K562 (cell line): ENCODE measurements at regions not wholly inside any gene's neighbourhood (a gene's known extent, or its start where the extent isn't known, plus 50 kb on each side); places are given as distances from the start of the nearest gene placed in this dataset.

Source experiments
- ATAC-seq: fragments of 200-7000 bp; cut with Tn5 transposase; 3 replicates; pipeline ENCODE4 v1.9.1; 2020; ENCODE audit warnings: moderate library complexity
- BruUV-seq: library from RNA; stranded (reverse); fragments of 400-500 nt; replicated peaks from 2 replicates; lab custom pipeline; 2021; lab: Mats Ljungman, UMichigan
- CTCF ChIA-PET: fragments of 300-600 bp; formaldehyde crosslinking; extraction: SDS; loops from one replicate; lab custom pipeline; 2021; ENCODE audit warnings: low intra/inter-chr PET ratio; lab: Yijun Ruan, JAX
- POLR2A ChIA-PET: fragments of 300-600, 350-650 bp; sonication (Branson Sonifier 250); formaldehyde crosslinking; extraction: SDS; loops from one replicate; lab custom pipeline; 2021; ENCODE audit warnings: antibody characterized with exemption, inconsistent platforms; lab: Yijun Ruan, JAX
- DNase-seq, 4 experiments: peaks; one replicate each; pipeline versions ENCODE4 v3.0.0 to v3.0.0-alpha.2; 2011 to 2018; ENCODE audit warnings: low spot score in 3 of 4, mixed read lengths in 3 of 4; ENCODE audit errors: extremely low read depth in 1 of 4
- FAIRE-seq: peaks from 2 replicates; lab custom pipeline; 2011; peaks lifted over from hg19 to GRCh38; lab: Jason Lieb, UNC
- H2AFZ ChIP-seq: 2 replicates; pipeline ENCODE4 v1.6.0; 2011; ENCODE audit warnings: low read depth, low read length, control low read depth, inconsistent platforms
- H3K27ac ChIP-seq: fragments of 200-600 bp; 3 replicates; pipeline ENCODE4 v1.8.0; 2011; ENCODE audit warnings: low read depth, mild to moderate bottlenecking, control low read depth, inconsistent platforms, low read length, moderate library complexity, mixed read lengths; ENCODE audit errors: extremely low read depth
- H3K27me3 ChIP-seq, 2 experiments: fragments of 300-600 bp in 1 of 2; 2 replicates in 1 of 2; 3 replicates in 1 of 2; pipeline versions ENCODE4 v1.6.0 to v1.8.0; 2011; ENCODE audit warnings: inconsistent platforms in 2 of 2, low read length in 2 of 2, mild to moderate bottlenecking in 1 of 2, mixed read lengths in 1 of 2, moderate library complexity in 1 of 2; ENCODE audit not compliant: control insufficient read depth in 2 of 2, insufficient read depth in 2 of 2
- H3K36me3 ChIP-seq: fragments of 300-600 bp; 3 replicates; pipeline ENCODE4 v1.8.0; 2011; ENCODE audit warnings: mild to moderate bottlenecking, low read length, inconsistent platforms; ENCODE audit not compliant: control insufficient read depth, insufficient read depth
- H3K4me1 ChIP-seq, 2 experiments: fragments of 200-600 bp in 1 of 2; replicated peaks in 1 of 2; 2 replicates in 1 of 2; 3 replicates in 1 of 2; pipeline versions ENCODE4 v1.5.1 to v1.8.0; 2011; ENCODE audit warnings: inconsistent platforms in 2 of 2, low read length in 2 of 2, mild to moderate bottlenecking in 1 of 2, mixed read lengths in 1 of 2, moderate library complexity in 1 of 2; ENCODE audit not compliant: control insufficient read depth in 2 of 2, insufficient read depth in 2 of 2
- H3K4me2 ChIP-seq: 2 replicates; pipeline ENCODE4 v1.6.1; 2011; ENCODE audit warnings: low read length, control low read depth, inconsistent platforms, mixed read lengths; ENCODE audit not compliant: insufficient read depth
- H3K4me3 ChIP-seq: fragments of 200-600 bp; sonication (generic), shearing (Covaris generic); 2 replicates; pipeline ENCODE4 v1.5.1; 2016; ENCODE audit warnings: control low read depth, inconsistent platforms
- H3K79me2 ChIP-seq: fragments of 200-600 bp; 3 replicates; pipeline ENCODE4 v1.8.0; 2011; ENCODE audit warnings: low read length, inconsistent platforms; ENCODE audit not compliant: control insufficient read depth, insufficient read depth
- H3K9ac ChIP-seq, 2 experiments: 2 replicates each; pipeline versions ENCODE4 v1.6.0 to v1.6.1; 2011; ENCODE audit warnings: low read depth in 2 of 2, low read length in 2 of 2, control low read depth in 1 of 2, inconsistent platforms in 1 of 2, mild to moderate bottlenecking in 1 of 2, mixed read lengths in 1 of 2; ENCODE audit not compliant: insufficient read depth in 1 of 2
- H3K9me1 ChIP-seq: one replicate; pipeline ENCODE4 v1.6.0; 2011; ENCODE audit warnings: inconsistent platforms, mild to moderate bottlenecking, low read length, moderate library complexity; ENCODE audit not compliant: control insufficient read depth, insufficient read depth
- H3K9me3 ChIP-seq: replicated peaks from 2 replicates; pipeline ENCODE4 v1.5.1; 2011; ENCODE audit warnings: low read depth, low read length, inconsistent platforms; ENCODE audit not compliant: control insufficient read depth, insufficient read depth
- H4K20me1 ChIP-seq: replicated peaks from 2 replicates; pipeline ENCODE4 v1.6.1; 2011; ENCODE audit warnings: low read length, inconsistent platforms, mixed read lengths; ENCODE audit not compliant: control insufficient read depth, insufficient read depth
- ARHGAP35 ChIP-seq: fragments of 450-650 bp; IDR thresholded peaks from 2 replicates; pipeline ENCODE4 v1.6.1; 2018; ENCODE audit not compliant: partially characterized antibody
- HDAC1 ChIP-seq, 2 experiments: fragments of 450-650 bp; IDR thresholded peaks; 2 replicates each; pipeline ENCODE4 v1.6.1; 2016 to 2017; ENCODE audit warnings: inconsistent platforms in 1 of 2, mild to moderate bottlenecking in 1 of 2, moderate library complexity in 1 of 2
- PHB ChIP-seq: fragments of 250-450 bp; sonication (Bioruptor Pico); IDR thresholded peaks from 2 replicates; pipeline ENCODE4 v1.5.0; 2021
- SMAD1 ChIP-seq: fragments of 150-350 bp; IDR thresholded peaks from 2 replicates; pipeline ENCODE4 v1.6.1; 2014; ENCODE audit warnings: low read length, low read depth; ENCODE audit not compliant: partially characterized antibody
- WGBS: fragments of 100-300 bp; shearing (Covaris generic); methylation state at CpG from one replicate; pipeline ENCODE4 v1.1.6; 2016; ENCODE audit warnings: low coverage, mixed read lengths; ENCODE audit not compliant: insufficient coverage; ENCODE audit errors: missing lambda C conversion rate; 5-methylcytosine and 5-hydroxymethylcytosine counted together
- in situ Hi-C: fragments of 300-500 bp; cut with MboI; formaldehyde crosslinking; loops from 4 replicates; pipeline ENCODE4 v1.15.0; 2018; ENCODE audit warnings: inconsistent platforms, mixed read lengths
- intact Hi-C: fragments of 100-400 bp; cut with micrococcal nuclease; formaldehyde crosslinking; loops from 2 replicates; pipeline ENCODE4 v1.14.2; 2022

GRCh38 chr6:167764713-167765479, 61.8 kb upstream of the AFDN start:
- H4K20me1 ChIP-seq = peaks cover 8% of the 10 kb centered on the region
- intact Hi-C loops = loop anchor here (5.0 kb wide), 1 partner anchor 62 kb away; the partner anchor contains the start of gene AFDN
- no peak overlapping the region for H3K27ac ChIP-seq
- H3K4me3 ChIP-seq = no peak overlapping the region
- H3K79me2 ChIP-seq = no peaks in the 10 kb centered on the region
- 1% methylated on average over 15 of the region's 15 CpGs for WGBS
- 0 out of 5 replicates have a peak, but pooled peaks cover 0 to 3% of the 10 kb centered on the region in 2 experiments for H3K4me1 ChIP-seq
- POLR2A ChIA-PET = interaction anchor here (0.6 to 0.9 kb wide), 2 partner anchors 19 to 22 kb away, joined by 3 read pairs; no protein-coding TSS in a partner anchor
- H3K9me3 ChIP-seq = no peaks in the 10 kb centered on the region; the same call in 1 of the 2 replicates
- TF ChIP-seq HDAC1 (IDR thresholded peaks at IDR 0.05) = no peak
- no peak for TF ChIP-seq PHB (CRISPR knock-in tag)
- no peak for TF ChIP-seq SMAD1
- no peak for TF ChIP-seq ARHGAP35
- TF ChIP-seq, all 486 proteins: peak for 0
- Histone ChIP-seq H3K9me1 (peaks cover 5% of the 10 kb centered on the region), H3K36me3 (no peaks in the 10 kb centered on the region), H3K27me3 (peaks cover 85 to 97% of the 10 kb centered on the region in 2 experiments), H2AFZ (no peak overlapping the region), H3K4me2 (no peak overlapping the region), H3K9ac (no peak overlapping the region)
- no peak for ATAC-seq
- in situ Hi-C loops = loop anchor here (5.0 kb wide), 1 partner anchor 132 kb away; no protein-coding TSS in a partner anchor
- no TSS peak for BruUV-seq
- no peak for FAIRE-seq
- CTCF ChIA-PET = no interaction called here
- no peak for DNase-seq
